GM12878 (cell line): ENCODE measurements at regions not wholly inside any gene's neighbourhood (a gene's known extent, or its start where the extent isn't known, plus 50 kb on each side); places are given as distances from the start of the nearest gene placed in this dataset.
"Not testable (repeated sequence)": the region's sequence is repeated elsewhere in the genome, so short reads cannot be mapped to it uniquely, and the experiment has no call there.

Source experiments
- EP300 ChIP-seq, 2 experiments: fragments of 150-350 bp in 1 of 2; IDR thresholded peaks; 2 replicates each; pipeline ENCODE4 v1.6.1; 2011 to 2012; ENCODE audit warnings: low read depth in 2 of 2, low read length in 2 of 2, borderline replicate concordance in 1 of 2, improper control_type of control experiment in 1 of 2, inconsistent platforms in 1 of 2; ENCODE audit not compliant: control insufficient read depth in 1 of 2
- HDAC6 ChIP-seq: fragments of 200-600 bp; sonication (generic); IDR thresholded peaks from one replicate; pipeline ENCODE4 v1.8.0; 2017; ENCODE audit warnings: antibody characterized with exemption; ENCODE audit not compliant: unreplicated experiment
- SMAD1 ChIP-seq: fragments of 450-650 bp; IDR thresholded peaks from 2 replicates; pipeline ENCODE4 v1.6.1; 2018; ENCODE audit warnings: mild to moderate bottlenecking, low read depth; ENCODE audit not compliant: partially characterized antibody
- TAF1 ChIP-seq: IDR thresholded peaks from 2 replicates; pipeline ENCODE4 v1.6.1; 2011; ENCODE audit warnings: mild to moderate bottlenecking, low read depth, low read length, borderline replicate concordance
- YY1 ChIP-seq: IDR thresholded peaks from 2 replicates; pipeline ENCODE4 v1.6.1; 2011; ENCODE audit warnings: low read depth, mild to moderate bottlenecking, low read length
- ZNF274 ChIP-seq: IDR thresholded peaks from one replicate; pipeline ENCODE4 v1.8.0; 2011; ENCODE audit not compliant: insufficient read length, insufficient read depth
- TF ChIP-seq, protein P1 (sequence below), 3 experiments: IDR thresholded peaks in 2 of 3; conservative IDR thresholded peaks in 1 of 3; 2 replicates each; pipeline ENCODE4 v1.5.1; 2011; ENCODE audit warnings: low read depth in 3 of 3, low read length in 3 of 3, mild to moderate bottlenecking in 3 of 3, control low read depth in 2 of 3, moderate library complexity in 2 of 3, inconsistent platforms in 1 of 3, mixed read lengths in 1 of 3; ENCODE audit not compliant: control insufficient read depth in 2 of 3, insufficient read depth in 1 of 3; ENCODE audit errors: extremely low read depth in 1 of 3
- TF ChIP-seq, protein P2 (sequence below): IDR thresholded peaks from 2 replicates; pipeline ENCODE4 v1.6.1; 2011; ENCODE audit warnings: low read depth, low read length, improper control_type of control experiment, borderline replicate concordance
- TF ChIP-seq, protein P3 (sequence below): IDR thresholded peaks from 2 replicates; pipeline ENCODE4 v1.6.1; 2012; ENCODE audit warnings: low read depth, low read length, improper control_type of control experiment

DNA sequence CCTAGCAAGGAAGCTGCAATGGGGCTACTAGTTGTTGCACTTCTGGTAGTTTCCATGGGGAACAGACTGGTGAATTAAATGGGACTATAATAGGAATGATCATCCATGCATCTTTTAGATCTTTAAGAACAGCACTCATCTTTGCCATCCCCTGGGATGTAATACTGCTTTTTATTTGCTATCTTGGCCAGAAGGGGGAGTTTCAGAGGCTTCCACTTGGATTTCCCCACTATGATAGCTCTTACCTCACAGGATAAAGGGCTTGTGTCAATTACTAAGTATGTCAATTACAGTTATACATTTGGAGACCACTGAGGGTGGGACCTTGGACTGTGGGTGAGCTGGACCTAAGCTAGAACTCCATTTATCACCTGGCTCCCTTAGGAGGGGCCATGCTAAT is 61.8 kb downstream of the PROP1 start:
- TF ChIP-seq TAF1; SMAD1; YY1; HDAC6; ZNF274; EP300 (IDR thresholded peaks at IDR 0.05; ENCODE audit: borderline replicate concordance in 1 of 2, control insufficient read depth in 1 of 2, low read depth in 2 of 2, low read length in 2 of 2): not testable (repeated sequence)
- TF ChIP-seq, protein P1, sequence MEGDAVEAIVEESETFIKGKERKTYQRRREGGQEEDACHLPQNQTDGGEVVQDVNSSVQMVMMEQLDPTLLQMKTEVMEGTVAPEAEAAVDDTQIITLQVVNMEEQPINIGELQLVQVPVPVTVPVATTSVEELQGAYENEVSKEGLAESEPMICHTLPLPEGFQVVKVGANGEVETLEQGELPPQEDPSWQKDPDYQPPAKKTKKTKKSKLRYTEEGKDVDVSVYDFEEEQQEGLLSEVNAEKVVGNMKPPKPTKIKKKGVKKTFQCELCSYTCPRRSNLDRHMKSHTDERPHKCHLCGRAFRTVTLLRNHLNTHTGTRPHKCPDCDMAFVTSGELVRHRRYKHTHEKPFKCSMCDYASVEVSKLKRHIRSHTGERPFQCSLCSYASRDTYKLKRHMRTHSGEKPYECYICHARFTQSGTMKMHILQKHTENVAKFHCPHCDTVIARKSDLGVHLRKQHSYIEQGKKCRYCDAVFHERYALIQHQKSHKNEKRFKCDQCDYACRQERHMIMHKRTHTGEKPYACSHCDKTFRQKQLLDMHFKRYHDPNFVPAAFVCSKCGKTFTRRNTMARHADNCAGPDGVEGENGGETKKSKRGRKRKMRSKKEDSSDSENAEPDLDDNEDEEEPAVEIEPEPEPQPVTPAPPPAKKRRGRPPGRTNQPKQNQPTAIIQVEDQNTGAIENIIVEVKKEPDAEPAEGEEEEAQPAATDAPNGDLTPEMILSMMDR (IDR thresholded peaks at IDR 0.05 in 2 of 3, conservative IDR thresholded peaks at IDR 0.05 in 1 of 3; ENCODE audit: control insufficient read depth in 2 of 3, extremely low read depth in 1 of 3, insufficient read depth in 1 of 3, low read depth in 3 of 3, low read length in 3 of 3): not testable (repeated sequence)
- TF ChIP-seq, protein P2, sequence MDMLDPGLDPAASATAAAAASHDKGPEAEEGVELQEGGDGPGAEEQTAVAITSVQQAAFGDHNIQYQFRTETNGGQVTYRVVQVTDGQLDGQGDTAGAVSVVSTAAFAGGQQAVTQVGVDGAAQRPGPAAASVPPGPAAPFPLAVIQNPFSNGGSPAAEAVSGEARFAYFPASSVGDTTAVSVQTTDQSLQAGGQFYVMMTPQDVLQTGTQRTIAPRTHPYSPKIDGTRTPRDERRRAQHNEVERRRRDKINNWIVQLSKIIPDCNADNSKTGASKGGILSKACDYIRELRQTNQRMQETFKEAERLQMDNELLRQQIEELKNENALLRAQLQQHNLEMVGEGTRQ: not testable (repeated sequence)
- TF ChIP-seq, protein P3, sequence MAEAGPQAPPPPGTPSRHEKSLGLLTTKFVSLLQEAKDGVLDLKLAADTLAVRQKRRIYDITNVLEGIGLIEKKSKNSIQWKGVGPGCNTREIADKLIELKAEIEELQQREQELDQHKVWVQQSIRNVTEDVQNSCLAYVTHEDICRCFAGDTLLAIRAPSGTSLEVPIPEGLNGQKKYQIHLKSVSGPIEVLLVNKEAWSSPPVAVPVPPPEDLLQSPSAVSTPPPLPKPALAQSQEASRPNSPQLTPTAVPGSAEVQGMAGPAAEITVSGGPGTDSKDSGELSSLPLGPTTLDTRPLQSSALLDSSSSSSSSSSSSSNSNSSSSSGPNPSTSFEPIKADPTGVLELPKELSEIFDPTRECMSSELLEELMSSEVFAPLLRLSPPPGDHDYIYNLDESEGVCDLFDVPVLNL: not testable (repeated sequence)
